ENCODE measurements at regions not wholly inside any gene's neighbourhood (a gene's known extent, or its start where the extent isn't known, plus 50 kb on each side); places are given as distances from the start of the nearest gene placed in this dataset.

- TF ChIP-seq FOXM1 (IDR thresholded peaks at IDR 0.05; ENCODE audit: borderline replicate concordance) (no peak), ARNT (IDR thresholded peaks at IDR 0.05) (no peak), HDGF (IDR thresholded peaks at IDR 0.05; ENCODE audit: borderline replicate concordance) (no peak), BHLHE40 (IDR thresholded peaks at IDR 0.05; ENCODE audit: borderline replicate concordance) (no peak), SP1 (IDR thresholded peaks at IDR 0.05) (no peak)
Measured at GRCh38 chr3:130800829-130801228, 54.2 kb upstream of the PIK3R4 start.
